BJ (cell line): ENCODE measurements at regions not wholly inside any gene's neighbourhood (a gene's known extent, or its start where the extent isn't known, plus 50 kb on each side); places are given as distances from the start of the nearest gene placed in this dataset.

Experiments used
- CTCF ChIA-PET: fragments of 350-600 bp; formaldehyde crosslinking; extraction: SDS; loops from one replicate; lab custom pipeline; 2021; ENCODE audit warnings: antibody characterized with exemption, inconsistent platforms; lab: Yijun Ruan, JAX
- POLR2A ChIA-PET: fragments of 300-600 bp; sonication (Branson Sonifier 250); formaldehyde crosslinking; extraction: SDS; loops from one replicate; lab custom pipeline; 2021; ENCODE audit warnings: antibody characterized with exemption; lab: Charles Lee
- DNase-seq: peaks from one replicate; pipeline ENCODE4 v3.0.0-alpha.2; 2011; ENCODE audit warnings: low read depth
- H3K27me3 ChIP-seq: 2 replicates; pipeline ENCODE4 v1.6.0; 2011; ENCODE audit warnings: low read length; ENCODE audit not compliant: control insufficient read depth, insufficient read depth
- H3K36me3 ChIP-seq: 2 replicates; pipeline ENCODE4 v1.5.1; 2011; ENCODE audit warnings: low read length; ENCODE audit not compliant: control insufficient read depth, insufficient read depth
- H3K4me3 ChIP-seq: 2 replicates; pipeline ENCODE4 v1.5.1; 2011; ENCODE audit warnings: low read depth, mild to moderate bottlenecking, control low read depth, low read length
- CTCF ChIP-seq: IDR thresholded peaks from 2 replicates; pipeline ENCODE4 v1.5.1; 2011; ENCODE audit warnings: low read depth, mild to moderate bottlenecking, control low read depth, inconsistent platforms, low read length, moderate library complexity; ENCODE audit not compliant: insufficient read depth

GRCh38 chr21:35543746-35544145 is 494.6 kb upstream of the RUNX1 start:
- no peak overlapping the region for H3K4me3 ChIP-seq
- no peak for TF ChIP-seq CTCF
- H3K36me3 ChIP-seq: no peaks in the 10 kb centered on the region
- CTCF ChIA-PET: no interaction called here
- DNase-seq: no peak
- POLR2A ChIA-PET: no interaction called here
- no peaks in the 10 kb centered on the region for H3K27me3 ChIP-seq

- Histone ChIP-seq H3K4me3 (no peak overlapping the region), H3K27me3 (no peaks in the 10 kb centered on the region), H3K36me3 (no peaks in the 10 kb centered on the region)
- no peak for TF ChIP-seq CTCF
- DNase-seq: no peak
- ChIA-PET CTCF (no interaction called here), POLR2A (no interaction called here)
Measured at GRCh38 chr21:35540950-35541638, 492.0 kb upstream of the RUNX1 start.

GRCh38 chr21:35538386-35538785 is 489.3 kb upstream of the RUNX1 start:
- no peak for DNase-seq
- TF ChIP-seq CTCF: no peak
- Histone ChIP-seq H3K27me3 (no peaks in the 10 kb centered on the region), H3K4me3 (no peak overlapping the region), H3K36me3 (no peaks in the 10 kb centered on the region)
- CTCF ChIA-PET: no interaction called here
- POLR2A ChIA-PET: no interaction called here

GRCh38 chr21:35537604-35538003 is 488.5 kb upstream of the RUNX1 start:
- DNase-seq: no peak
- Histone ChIP-seq H3K36me3 (no peaks in the 10 kb centered on the region), H3K4me3 (no peak overlapping the region), H3K27me3 (no peaks in the 10 kb centered on the region)
- ChIA-PET POLR2A (no interaction called here), CTCF (no interaction called here)
- TF ChIP-seq CTCF: no peak

GRCh38 chr21:35533893-35534292 is 484.8 kb upstream of the RUNX1 start:
- H3K36me3 ChIP-seq: no peaks in the 10 kb centered on the region
- POLR2A ChIA-PET: interaction anchor here (0.5 kb wide), 1 partner anchor 1586 kb away, joined by 3 read pairs; no protein-coding TSS in a partner anchor
- CTCF ChIA-PET: no interaction called here

More at GRCh38 chr21:35533893-35534292, 484.8 kb upstream of the RUNX1 start:
- Histone ChIP-seq H3K4me3 (no peak overlapping the region), H3K27me3 (no peaks in the 10 kb centered on the region)
- TF ChIP-seq CTCF: no peak
- DNase-seq: no peak
